Choroid plexus epithelial cell (primary cell): ENCODE measurements at regions not wholly inside any gene's neighbourhood (a gene's known extent, or its start where the extent isn't known, plus 50 kb on each side); places are given as distances from the start of the nearest gene placed in this dataset.

Experiments used
- DNase-seq: peaks from one replicate; pipeline ENCODE4 v3.0.0-alpha.2; 2010; ENCODE audit warnings: low read depth
- H3K4me3 ChIP-seq: 2 replicates; pipeline ENCODE4 v1.5.1; 2011; ENCODE audit warnings: low read depth, mild to moderate bottlenecking, control low read depth, low read length, moderate library complexity
- TF ChIP-seq, protein P1 (sequence below): conservative IDR thresholded peaks from 2 replicates; pipeline ENCODE4 v1.5.1; 2011; ENCODE audit warnings: low read depth, mild to moderate bottlenecking, control low read depth, inconsistent platforms, low read length, moderate library complexity

DNA sequence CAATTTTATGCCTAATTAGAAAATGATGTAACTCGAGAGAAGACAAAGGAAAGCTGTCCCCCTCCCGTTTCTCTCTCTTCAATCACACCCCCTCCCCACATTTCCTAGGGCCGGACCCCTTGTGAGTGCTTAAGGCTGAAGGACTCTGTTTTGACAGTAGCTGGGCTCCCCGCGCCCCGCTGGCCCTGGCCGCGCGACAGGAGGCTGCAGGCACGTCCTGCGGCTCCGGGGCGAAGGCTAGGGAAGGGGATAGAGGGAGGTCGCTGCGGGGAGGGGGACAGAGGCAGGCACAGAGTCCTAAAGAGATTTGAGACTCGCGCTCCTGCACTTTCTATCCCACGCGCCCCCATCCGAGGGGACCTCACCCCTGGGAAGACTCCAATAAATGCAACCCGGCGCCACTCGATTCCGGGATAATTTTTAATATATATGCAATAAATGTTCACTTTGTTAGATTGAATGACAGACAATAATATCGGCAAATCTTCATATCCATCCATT is 56.2 kb upstream of the TMEM33 start:
- TF ChIP-seq, protein P1, sequence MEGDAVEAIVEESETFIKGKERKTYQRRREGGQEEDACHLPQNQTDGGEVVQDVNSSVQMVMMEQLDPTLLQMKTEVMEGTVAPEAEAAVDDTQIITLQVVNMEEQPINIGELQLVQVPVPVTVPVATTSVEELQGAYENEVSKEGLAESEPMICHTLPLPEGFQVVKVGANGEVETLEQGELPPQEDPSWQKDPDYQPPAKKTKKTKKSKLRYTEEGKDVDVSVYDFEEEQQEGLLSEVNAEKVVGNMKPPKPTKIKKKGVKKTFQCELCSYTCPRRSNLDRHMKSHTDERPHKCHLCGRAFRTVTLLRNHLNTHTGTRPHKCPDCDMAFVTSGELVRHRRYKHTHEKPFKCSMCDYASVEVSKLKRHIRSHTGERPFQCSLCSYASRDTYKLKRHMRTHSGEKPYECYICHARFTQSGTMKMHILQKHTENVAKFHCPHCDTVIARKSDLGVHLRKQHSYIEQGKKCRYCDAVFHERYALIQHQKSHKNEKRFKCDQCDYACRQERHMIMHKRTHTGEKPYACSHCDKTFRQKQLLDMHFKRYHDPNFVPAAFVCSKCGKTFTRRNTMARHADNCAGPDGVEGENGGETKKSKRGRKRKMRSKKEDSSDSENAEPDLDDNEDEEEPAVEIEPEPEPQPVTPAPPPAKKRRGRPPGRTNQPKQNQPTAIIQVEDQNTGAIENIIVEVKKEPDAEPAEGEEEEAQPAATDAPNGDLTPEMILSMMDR = no peak
- no peak overlapping the region for H3K4me3 ChIP-seq
- no peak for DNase-seq

DNA sequence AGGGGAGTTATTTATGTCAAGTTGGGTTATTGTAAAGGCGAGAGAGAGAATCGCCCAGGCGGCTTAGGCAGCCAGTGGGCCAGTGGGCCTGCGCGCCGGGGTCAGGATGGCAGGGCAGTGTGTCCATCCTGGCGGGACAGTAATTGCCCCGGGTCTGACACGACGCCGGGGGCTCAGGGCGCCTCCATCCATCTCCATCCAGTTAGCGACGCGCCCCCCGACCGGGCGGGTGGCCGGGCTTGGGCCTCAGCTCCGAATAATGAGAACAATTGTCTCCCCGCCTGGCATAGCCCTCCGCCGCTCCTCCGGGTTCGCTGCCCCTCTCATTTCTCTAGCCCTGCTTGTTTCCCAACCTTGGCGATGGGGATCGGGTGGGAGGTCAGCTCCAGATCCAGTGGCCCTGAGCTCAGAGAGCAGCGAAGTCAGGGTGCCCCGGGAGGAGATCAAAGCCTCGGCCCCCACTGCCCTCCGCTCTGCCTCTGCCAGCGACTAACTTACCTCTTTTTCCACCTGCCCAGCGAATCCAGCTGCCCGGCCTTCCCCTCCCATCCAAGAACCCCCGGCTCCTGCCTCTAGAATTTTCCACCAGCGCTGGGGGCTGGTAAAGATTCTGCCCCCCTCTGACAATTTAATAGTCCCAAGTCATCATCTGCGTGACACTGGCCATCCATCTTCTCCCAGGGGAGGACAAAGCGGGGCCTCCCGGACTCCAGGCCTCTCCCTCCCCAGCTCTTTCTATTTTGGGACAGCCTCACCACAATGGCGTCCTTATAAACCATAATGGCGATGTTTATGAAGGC is 56.9 kb upstream of the TMEM33 start:
- no peak for DNase-seq
- H3K4me3 ChIP-seq = no peak overlapping the region
- TF ChIP-seq, protein P1 = no peak

DNA sequence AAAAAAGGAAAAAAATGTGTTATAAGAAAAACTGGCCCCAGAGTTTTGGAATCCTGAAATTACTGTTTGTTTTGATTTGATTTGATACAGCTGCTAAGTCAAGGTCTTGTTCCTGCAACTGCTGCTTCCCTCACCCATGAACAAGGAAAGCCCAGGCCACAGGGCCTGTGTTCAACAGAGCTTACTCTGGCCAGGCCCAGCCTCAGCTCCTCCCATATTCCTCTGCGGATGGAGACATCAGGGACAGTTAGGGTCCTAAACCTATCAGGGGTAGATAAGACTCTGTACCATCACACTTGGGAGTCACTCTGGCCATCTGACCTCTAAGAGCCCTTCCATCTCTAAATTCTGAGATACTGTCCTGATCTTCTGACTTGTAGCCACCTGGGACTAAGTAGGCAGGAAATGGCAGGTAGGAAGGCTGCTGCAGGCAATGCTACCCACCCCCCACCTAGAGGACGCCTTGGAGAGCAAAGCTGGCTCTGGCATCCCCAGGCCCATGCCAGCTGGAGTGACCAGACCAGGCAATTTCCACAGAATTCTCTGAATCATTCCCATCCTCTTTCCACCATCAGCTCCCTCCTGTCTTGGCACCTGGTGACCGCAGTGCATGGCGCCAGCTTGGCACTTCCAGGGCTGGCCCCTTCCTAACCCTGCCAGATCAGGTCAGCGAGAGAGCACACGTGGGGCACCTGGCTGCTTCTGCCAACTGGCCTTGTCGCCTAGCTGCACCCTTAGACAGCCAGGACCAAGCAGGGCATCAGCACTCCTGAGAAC is 58.0 kb upstream of the TMEM33 start:
- H3K4me3 ChIP-seq = no peak overlapping the region
- TF ChIP-seq, protein P1 = no peak
- no peak for DNase-seq

DNA sequence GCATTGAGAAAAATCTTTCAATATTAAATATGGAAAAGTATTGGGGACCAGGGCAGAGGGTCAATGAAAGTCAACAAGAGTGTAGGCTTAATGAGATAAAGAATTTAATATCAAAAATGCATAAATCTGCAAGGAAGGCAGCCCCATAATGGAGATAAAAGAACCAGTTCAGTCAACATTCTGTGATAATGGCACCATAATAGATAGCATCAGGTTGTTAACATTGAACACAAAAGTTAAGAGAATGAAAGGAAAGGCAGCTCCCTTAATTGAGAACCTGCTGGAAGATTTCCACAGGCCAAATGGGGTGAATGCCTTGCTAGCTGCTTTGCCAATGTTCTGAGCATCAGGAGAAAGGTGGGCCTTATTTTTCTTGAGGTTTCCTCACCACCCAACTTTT is 60.4 kb upstream of the TMEM33 start:
- no peak overlapping the region for H3K4me3 ChIP-seq
- DNase-seq = no peak
- TF ChIP-seq, protein P1 = no peak

DNA sequence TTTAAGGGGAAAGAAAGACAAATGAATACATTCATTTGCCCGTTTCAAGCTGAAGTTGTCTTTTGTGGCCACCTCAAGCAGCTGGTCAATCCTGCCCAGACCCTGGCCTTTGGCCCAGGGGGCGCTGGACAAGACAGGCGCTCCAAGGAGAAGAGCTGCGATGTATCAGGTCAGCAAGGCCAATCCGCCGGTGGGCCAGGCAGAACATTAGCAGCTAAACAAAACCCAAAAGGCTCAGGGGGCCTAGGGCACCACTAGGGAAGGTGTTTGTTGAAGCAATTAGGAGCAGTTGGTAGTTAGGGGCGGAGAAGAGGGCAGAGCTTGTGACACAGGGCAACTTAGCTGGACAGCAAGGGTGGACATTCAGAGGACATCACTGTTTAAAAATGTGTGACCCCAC is 60.8 kb upstream of the TMEM33 start:
- H3K4me3 ChIP-seq = no peak overlapping the region
- TF ChIP-seq, protein P1 = no peak
- DNase-seq = no peak

DNA sequence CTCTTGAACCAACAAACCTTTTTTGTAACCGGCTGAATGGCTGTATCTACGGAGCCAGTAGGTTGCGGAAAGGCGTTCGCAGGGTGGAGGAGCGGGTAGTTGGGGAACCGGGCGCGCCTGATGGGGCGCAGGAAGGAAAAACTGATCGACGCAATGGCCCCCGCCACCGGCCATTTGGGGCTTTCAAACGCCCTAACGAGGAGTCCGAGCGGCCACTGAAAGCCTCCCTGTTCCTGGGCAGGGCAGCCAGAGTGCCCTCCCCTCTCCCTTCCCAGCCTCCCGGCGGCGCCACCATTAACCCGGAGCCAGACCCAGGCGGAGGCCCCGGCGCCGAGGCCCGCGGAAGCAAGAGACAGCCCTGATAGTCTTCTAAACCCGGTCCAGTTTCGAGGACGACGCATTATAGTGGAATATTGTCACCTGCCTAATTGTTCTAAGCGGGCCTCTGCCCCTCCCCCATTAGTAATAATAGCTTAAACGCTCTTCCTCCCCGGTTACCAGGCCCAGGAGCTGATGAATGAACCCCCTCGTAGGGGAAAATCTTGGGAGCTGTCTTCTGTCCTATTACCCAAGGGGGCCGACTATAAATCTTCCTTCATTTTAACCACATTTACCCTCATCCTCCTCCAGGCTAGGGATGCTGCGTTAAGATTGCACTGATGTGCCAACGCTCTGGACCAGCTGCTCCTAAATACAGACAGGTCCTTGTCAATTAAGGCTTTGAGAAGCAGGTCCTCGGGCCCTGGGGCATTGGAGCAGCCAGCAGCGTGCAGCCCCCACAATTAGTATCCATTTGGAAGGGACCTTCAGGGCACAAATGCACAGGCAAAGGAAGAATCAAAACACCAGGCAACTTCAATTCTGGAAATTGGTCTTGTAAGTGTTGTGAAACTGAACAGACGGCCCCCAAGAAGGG is 61.6 kb upstream of the TMEM33 start:
- TF ChIP-seq, protein P1 = no peak
- no peak for DNase-seq
- no peak overlapping the region for H3K4me3 ChIP-seq
